Neural cell (in vitro differentiated cells): ENCODE measurements at regions not wholly inside any gene's neighbourhood (a gene's known extent, or its start where the extent isn't known, plus 50 kb on each side); places are given as distances from the start of the nearest gene placed in this dataset.

Experiments used
- H2AFZ ChIP-seq: fragments of 200-600, 300-800 bp; sonication (generic), shearing (Covaris generic); 2 replicates; pipeline ENCODE4 v1.6.0; 2014; ENCODE audit warnings: low read depth, mild to moderate bottlenecking, antibody characterized with exemption, low read length, moderate library complexity
- H3F3A ChIP-seq: fragments of 200-600 bp; shearing (Covaris generic); 2 replicates; pipeline ENCODE4 v1.6.1; 2016; ENCODE audit warnings: mild to moderate bottlenecking, moderate library complexity, mixed read lengths, antibody characterized with exemption, low read length; ENCODE audit not compliant: insufficient read depth, poor library complexity, severe bottlenecking
- H3K27ac ChIP-seq: fragments of 200-600, 300-800 bp; sonication (generic), shearing (Covaris generic); 2 replicates; pipeline ENCODE4 v1.5.1; 2014; ENCODE audit warnings: mild to moderate bottlenecking, low read length, moderate library complexity
- H3K27me3 ChIP-seq: fragments of 300-800, 200-600 bp; sonication (generic), shearing (Covaris generic); 2 replicates; pipeline ENCODE4 v1.6.0; 2014; ENCODE audit warnings: mild to moderate bottlenecking, low read depth, low read length, moderate library complexity; ENCODE audit not compliant: insufficient read depth
- H3K36me3 ChIP-seq: fragments of 300-800, 200-600 bp; sonication (generic), shearing (Covaris generic); 2 replicates; pipeline ENCODE4 v1.5.1; 2014; ENCODE audit warnings: mild to moderate bottlenecking, antibody characterized with exemption, low read length, moderate library complexity; ENCODE audit not compliant: insufficient read depth
- H3K4me2 ChIP-seq: fragments of 300-800, 200-600 bp; sonication (generic), shearing (Covaris generic); 2 replicates; pipeline ENCODE4 v1.6.0; 2014; ENCODE audit warnings: mild to moderate bottlenecking, low read length
- H3K4me3 ChIP-seq: fragments of 300-800, 200-600 bp; sonication (generic), shearing (Covaris generic); 2 replicates; pipeline ENCODE4 v1.5.1; 2014; ENCODE audit warnings: mild to moderate bottlenecking, low read length, moderate library complexity
- H3K79me2 ChIP-seq: fragments of 200-600 bp; shearing (Covaris generic); replicated peaks from 2 replicates; pipeline ENCODE4 v1.6.0; 2014; ENCODE audit warnings: mild to moderate bottlenecking, low read length, moderate library complexity; ENCODE audit not compliant: insufficient read depth
- H3K9ac ChIP-seq: fragments of 300-800, 200-600 bp; sonication (generic), shearing (Covaris generic); 2 replicates; pipeline ENCODE4 v1.6.1; 2016; ENCODE audit warnings: mild to moderate bottlenecking, low read length, mixed read lengths
- H3K9me2 ChIP-seq: fragments of 200-600 bp; shearing (Covaris generic); 2 replicates; pipeline ENCODE4 v1.6.1; 2016; ENCODE audit warnings: mild to moderate bottlenecking, low read length, mixed read lengths; ENCODE audit not compliant: insufficient read depth
- H3K9me3 ChIP-seq: fragments of 200-600, 300-800 bp; sonication (generic), shearing (Covaris generic); 2 replicates; pipeline ENCODE4 v1.6.1; 2016; ENCODE audit warnings: mild to moderate bottlenecking, mixed run types, low read length, moderate library complexity, mixed read lengths
- H4K20me1 ChIP-seq: fragments of 200-600 bp; shearing (Covaris generic); 2 replicates; pipeline ENCODE4 v1.6.1; 2016; ENCODE audit warnings: mild to moderate bottlenecking, mixed run types; ENCODE audit not compliant: insufficient read depth
- EP300 ChIP-seq: fragments of 450-650 bp; conservative IDR thresholded peaks from 2 replicates; pipeline ENCODE4 v1.6.1; 2014; ENCODE audit warnings: antibody characterized with exemption, mild to moderate bottlenecking, moderate library complexity; ENCODE audit not compliant: poor library complexity, severe bottlenecking
- EZH2 ChIP-seq: fragments of 200-600, 300-800 bp; shearing (Covaris generic), sonication (generic); IDR thresholded peaks from 2 replicates; pipeline ENCODE4 v1.6.1; 2014; ENCODE audit warnings: antibody characterized with exemption, low read length, borderline replicate concordance, mild to moderate bottlenecking; ENCODE audit not compliant: insufficient read depth, poor library complexity, severe bottlenecking
- MXI1 ChIP-seq: fragments of 450-650 bp; conservative IDR thresholded peaks from 2 replicates; pipeline ENCODE4 v1.6.1; 2014; ENCODE audit warnings: antibody characterized with exemption, mild to moderate bottlenecking; ENCODE audit not compliant: poor library complexity, severe bottlenecking
- POLR2AphosphoS5 ChIP-seq: IDR thresholded peaks from 2 replicates; pipeline ENCODE4 v1.6.1; 2012
- RAD21 ChIP-seq: fragments of 450-650 bp; conservative IDR thresholded peaks from 2 replicates; pipeline ENCODE4 v1.6.1; 2014; ENCODE audit warnings: antibody characterized with exemption, mild to moderate bottlenecking, moderate library complexity
- SMC3 ChIP-seq: fragments of 450-650 bp; conservative IDR thresholded peaks from 2 replicates; pipeline ENCODE4 v1.6.1; 2014; ENCODE audit warnings: antibody characterized with exemption, mild to moderate bottlenecking, moderate library complexity; ENCODE audit not compliant: poor library complexity
- TAF1 ChIP-seq: IDR thresholded peaks from 2 replicates; pipeline ENCODE4 v1.6.1; 2012; ENCODE audit warnings: low read depth
- TF ChIP-seq, protein P1 (sequence below): fragments of 450-650 bp; IDR thresholded peaks from 2 replicates; pipeline ENCODE4 v1.5.1; 2014; ENCODE audit warnings: antibody characterized with exemption, mild to moderate bottlenecking, moderate library complexity; ENCODE audit not compliant: poor library complexity, severe bottlenecking
- TF ChIP-seq, protein P2 (sequence below): IDR thresholded peaks from 2 replicates; pipeline ENCODE4 v1.6.1; 2012; ENCODE audit warnings: borderline replicate concordance

DNA sequence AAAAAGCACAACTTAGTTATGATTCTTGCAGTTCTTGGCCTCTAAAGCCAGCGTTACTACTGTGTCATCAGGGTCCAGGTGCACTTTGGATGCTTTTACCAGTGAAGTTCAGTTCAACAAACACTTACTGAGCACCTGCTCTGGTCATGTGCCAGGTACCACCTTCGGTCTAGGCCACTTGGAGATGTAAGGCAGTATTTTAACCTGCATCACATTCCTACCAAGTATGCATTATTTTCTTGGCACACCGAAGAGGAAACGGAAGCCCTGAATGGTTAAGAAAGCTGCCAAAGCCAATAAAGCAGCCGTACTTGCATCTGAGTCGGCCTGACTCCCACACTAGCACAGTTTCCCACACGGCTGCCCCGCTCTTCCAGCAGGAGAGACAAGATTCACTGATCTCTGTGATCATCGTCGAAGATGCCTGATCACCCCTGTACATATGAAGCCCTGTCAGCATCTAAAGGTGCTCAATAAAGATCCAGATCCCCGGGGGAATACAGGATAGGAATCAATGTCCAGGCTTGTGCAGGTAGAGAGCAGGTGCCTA lies 427.1 kb downstream of the EIPR1 start:
- Histone ChIP-seq H3K79me2 (no peaks in the 10 kb centered on the region), H3K36me3 (no peaks in the 10 kb centered on the region), H3K9me2 (no peaks in the 10 kb centered on the region), H3K27me3 (no peaks in the 10 kb centered on the region), H2AFZ (no peak overlapping the region), H4K20me1 (no peaks in the 10 kb centered on the region), H3K9me3 (no peaks in the 10 kb centered on the region), H3K9ac (no peak overlapping the region), H3F3A (no peaks in the 10 kb centered on the region), H3K27ac (no peak overlapping the region), H3K4me3 (no peak overlapping the region), H3K4me2 (no peak overlapping the region)
- no peak for TF ChIP-seq EP300

DNA sequence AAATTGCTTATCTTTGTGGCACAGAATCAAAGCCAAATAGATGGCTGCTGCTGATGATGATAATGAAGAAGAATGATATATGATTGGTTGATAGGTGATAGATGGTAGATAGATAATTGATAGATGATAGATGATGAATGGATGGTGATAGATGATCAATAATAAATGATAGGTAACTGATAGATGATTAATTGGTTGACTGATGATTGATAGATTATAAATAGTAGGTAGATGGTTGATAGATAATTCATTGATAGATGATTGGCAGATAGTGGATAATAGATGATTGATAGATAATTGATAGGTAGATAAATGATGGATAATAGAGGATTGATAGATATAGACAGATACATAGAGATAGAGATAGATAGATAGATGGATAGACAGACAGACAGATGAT lies 430.2 kb downstream of the EIPR1 start:
- H2AFZ ChIP-seq, result no peak overlapping the region
- H3K9me3 ChIP-seq, result no peaks in the 10 kb centered on the region
- H3K9ac ChIP-seq, result no peak overlapping the region
- TF ChIP-seq MXI1 (no peak), SMC3 (no peak), RAD21 (no peak), EP300 (no peak), POLR2AphosphoS5 (no peak), TAF1 (no peak)
- TF ChIP-seq, protein P1, sequence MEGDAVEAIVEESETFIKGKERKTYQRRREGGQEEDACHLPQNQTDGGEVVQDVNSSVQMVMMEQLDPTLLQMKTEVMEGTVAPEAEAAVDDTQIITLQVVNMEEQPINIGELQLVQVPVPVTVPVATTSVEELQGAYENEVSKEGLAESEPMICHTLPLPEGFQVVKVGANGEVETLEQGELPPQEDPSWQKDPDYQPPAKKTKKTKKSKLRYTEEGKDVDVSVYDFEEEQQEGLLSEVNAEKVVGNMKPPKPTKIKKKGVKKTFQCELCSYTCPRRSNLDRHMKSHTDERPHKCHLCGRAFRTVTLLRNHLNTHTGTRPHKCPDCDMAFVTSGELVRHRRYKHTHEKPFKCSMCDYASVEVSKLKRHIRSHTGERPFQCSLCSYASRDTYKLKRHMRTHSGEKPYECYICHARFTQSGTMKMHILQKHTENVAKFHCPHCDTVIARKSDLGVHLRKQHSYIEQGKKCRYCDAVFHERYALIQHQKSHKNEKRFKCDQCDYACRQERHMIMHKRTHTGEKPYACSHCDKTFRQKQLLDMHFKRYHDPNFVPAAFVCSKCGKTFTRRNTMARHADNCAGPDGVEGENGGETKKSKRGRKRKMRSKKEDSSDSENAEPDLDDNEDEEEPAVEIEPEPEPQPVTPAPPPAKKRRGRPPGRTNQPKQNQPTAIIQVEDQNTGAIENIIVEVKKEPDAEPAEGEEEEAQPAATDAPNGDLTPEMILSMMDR, result no peak
- TF ChIP-seq, protein P2, sequence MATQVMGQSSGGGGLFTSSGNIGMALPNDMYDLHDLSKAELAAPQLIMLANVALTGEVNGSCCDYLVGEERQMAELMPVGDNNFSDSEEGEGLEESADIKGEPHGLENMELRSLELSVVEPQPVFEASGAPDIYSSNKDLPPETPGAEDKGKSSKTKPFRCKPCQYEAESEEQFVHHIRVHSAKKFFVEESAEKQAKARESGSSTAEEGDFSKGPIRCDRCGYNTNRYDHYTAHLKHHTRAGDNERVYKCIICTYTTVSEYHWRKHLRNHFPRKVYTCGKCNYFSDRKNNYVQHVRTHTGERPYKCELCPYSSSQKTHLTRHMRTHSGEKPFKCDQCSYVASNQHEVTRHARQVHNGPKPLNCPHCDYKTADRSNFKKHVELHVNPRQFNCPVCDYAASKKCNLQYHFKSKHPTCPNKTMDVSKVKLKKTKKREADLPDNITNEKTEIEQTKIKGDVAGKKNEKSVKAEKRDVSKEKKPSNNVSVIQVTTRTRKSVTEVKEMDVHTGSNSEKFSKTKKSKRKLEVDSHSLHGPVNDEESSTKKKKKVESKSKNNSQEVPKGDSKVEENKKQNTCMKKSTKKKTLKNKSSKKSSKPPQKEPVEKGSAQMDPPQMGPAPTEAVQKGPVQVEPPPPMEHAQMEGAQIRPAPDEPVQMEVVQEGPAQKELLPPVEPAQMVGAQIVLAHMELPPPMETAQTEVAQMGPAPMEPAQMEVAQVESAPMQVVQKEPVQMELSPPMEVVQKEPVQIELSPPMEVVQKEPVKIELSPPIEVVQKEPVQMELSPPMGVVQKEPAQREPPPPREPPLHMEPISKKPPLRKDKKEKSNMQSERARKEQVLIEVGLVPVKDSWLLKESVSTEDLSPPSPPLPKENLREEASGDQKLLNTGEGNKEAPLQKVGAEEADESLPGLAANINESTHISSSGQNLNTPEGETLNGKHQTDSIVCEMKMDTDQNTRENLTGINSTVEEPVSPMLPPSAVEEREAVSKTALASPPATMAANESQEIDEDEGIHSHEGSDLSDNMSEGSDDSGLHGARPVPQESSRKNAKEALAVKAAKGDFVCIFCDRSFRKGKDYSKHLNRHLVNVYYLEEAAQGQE, result no peak
- H3K36me3 ChIP-seq, result no peaks in the 10 kb centered on the region
- H3K79me2 ChIP-seq, result no peaks in the 10 kb centered on the region
- H3K4me3 ChIP-seq, result no peak overlapping the region
- H3K4me2 ChIP-seq, result no peak overlapping the region
- H3K27ac ChIP-seq, result no peak overlapping the region
- H4K20me1 ChIP-seq, result no peaks in the 10 kb centered on the region
- H3F3A ChIP-seq, result no peaks in the 10 kb centered on the region
- no peaks in the 10 kb centered on the region for H3K27me3 ChIP-seq
- no peaks in the 10 kb centered on the region for H3K9me2 ChIP-seq

DNA sequence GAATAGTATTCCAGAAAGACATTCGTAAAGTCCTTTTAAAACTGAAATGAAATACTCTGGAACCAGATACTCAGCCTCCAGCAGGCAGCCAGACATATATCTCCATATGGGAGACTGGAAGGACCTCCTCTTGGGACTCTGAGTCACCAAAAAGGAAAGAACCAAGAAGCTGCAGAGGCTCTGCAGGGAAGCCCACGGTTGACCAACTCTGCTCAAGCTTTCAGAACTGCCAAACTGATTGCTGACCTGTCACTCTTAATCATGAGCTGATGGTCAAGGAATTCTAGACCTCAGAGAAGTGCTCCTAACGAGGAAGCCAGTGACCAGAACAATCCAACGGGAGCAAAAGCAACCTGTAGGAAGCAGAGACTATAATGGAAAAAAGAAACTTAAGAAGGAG lies 434.7 kb downstream of the EIPR1 start:
- no peaks in the 10 kb centered on the region for H3K9me2 ChIP-seq
- TF ChIP-seq, protein P1, result no peak
- TF ChIP-seq MXI1 (no peak), RAD21 (no peak), TAF1 (no peak), EZH2 (no peak), EP300 (no peak), SMC3 (no peak), POLR2AphosphoS5 (no peak)
- TF ChIP-seq, protein P2, result no peak
- no peaks in the 10 kb centered on the region for H3K9me3 ChIP-seq
- H3K9ac ChIP-seq, result no peak overlapping the region
- H3K36me3 ChIP-seq, result no peaks in the 10 kb centered on the region
- H3K27ac ChIP-seq, result no peak overlapping the region
- H3K79me2 ChIP-seq, result no peaks in the 10 kb centered on the region
- H3K27me3 ChIP-seq, result no peaks in the 10 kb centered on the region
- H2AFZ ChIP-seq, result no peak overlapping the region
- H3F3A ChIP-seq, result no peaks in the 10 kb centered on the region
- H3K4me2 ChIP-seq, result no peak overlapping the region
- no peaks in the 10 kb centered on the region for H4K20me1 ChIP-seq
- no peak overlapping the region for H3K4me3 ChIP-seq
